Eye (tissue), 1 donor: ENCODE measurements at regions not wholly inside any gene's neighbourhood (a gene's known extent, or its start where the extent isn't known, plus 50 kb on each side); places are given as distances from the start of the nearest gene placed in this dataset.
"Not testable (repeated sequence)": the region's sequence is repeated elsewhere in the genome, so short reads cannot be mapped to it uniquely, and the experiment has no call there.

Experiments
- DNase-seq: peaks from one replicate; pipeline ENCODE4 v3.0.0-alpha.2; 2015

DNA sequence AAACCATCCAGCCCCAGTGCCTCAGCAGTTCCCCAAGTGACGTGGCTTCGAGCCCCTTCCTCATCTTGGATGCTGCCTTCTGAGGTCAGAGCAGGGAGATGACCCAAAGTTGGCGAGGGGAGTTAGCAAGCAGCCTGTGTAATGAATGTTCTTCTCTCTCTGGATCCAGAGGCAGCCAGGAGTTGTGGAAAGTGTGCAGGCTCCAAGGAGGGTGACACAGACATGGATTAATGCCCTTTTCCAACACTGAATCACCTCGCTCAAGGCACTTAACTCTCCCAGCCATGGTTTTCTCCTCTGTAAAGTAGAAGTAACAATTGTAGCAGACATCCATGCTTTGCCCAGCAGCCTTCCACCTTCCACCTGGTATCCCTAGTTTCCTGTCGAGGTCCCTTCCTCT is 64.6 kb upstream of the HAND1 start:
- DNase-seq, result no peak

DNA sequence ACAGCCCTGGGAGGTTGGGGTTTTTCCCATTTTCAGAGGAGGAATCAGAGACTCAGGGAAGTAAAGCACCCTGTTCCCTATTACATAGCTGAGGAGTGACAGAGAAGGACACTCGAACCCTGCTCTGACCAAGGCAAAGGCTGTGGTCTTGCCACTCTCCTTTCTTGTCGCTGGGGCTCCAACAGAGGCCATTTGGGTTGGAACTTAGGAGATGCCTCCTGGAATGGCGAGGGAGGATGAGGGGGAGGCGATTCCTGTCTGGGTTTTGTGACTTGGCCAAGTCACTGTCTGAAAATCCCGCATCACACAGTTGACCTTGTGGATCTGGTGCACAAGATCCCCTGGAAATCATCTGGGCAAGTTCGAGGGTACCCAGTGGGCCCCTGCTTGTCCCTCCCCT is 64.0 kb upstream of the HAND1 start:
- no peak for DNase-seq

DNA sequence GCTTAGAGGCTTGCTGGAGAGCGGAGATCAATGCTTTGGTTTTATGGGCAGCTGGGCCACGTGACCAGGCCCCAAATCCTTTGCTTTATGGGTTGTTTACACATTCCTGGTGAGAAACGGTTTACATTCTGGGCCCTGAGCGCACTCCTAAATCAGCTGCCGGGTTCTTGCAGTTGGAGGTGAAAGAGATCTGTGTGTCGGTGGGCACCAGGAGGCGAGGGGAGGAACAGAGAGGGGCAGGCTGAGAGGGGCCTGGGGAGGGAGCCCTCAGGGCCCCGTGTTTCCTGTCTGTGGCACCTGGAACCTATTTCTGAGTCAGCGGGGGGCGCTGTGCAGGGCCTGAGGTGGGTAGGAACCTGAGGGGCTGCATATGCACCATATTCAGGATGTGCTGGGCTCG is 63.5 kb upstream of the HAND1 start:
- no peak for DNase-seq

DNA sequence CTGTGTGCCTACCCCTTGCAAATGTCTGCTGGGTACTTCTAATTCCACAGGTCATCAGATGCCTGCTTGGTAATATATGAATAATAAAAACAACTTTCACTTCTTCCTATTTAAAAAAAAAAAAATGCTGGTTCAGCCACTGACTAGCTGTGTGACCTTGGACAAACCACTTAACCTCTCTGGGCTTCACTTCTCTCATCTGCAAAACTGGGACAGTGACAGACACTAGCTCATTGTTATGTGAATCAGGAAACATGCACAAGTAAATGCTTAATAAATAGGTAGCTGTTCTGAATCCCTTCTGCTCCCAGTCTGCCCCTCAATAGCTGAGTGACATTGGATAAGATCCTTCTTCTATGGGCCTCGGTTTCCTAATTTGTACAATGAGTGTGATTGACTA is 62.6 kb upstream of the HAND1 start:
- no peak for DNase-seq

DNA sequence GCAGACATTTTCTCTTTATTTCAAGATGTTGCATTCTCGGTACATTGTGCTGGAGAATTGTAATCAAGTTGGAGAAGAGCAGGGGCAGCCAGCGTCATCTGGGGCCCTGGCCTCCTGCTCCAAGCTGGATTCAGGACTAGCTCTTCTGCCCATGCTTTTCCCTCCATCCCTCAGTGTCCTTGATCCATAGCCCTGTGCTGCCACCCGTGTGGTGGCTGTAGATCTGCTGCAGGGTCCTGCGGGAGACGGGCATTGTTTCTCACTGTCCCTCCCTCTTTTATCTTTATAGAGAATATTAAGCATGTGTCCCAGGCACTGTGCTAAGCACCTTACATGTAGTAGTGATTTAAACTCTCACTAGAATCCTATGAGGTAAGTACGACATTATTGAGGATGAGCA is 60.5 kb upstream of the HAND1 start:
- DNase-seq, result no peak

DNA sequence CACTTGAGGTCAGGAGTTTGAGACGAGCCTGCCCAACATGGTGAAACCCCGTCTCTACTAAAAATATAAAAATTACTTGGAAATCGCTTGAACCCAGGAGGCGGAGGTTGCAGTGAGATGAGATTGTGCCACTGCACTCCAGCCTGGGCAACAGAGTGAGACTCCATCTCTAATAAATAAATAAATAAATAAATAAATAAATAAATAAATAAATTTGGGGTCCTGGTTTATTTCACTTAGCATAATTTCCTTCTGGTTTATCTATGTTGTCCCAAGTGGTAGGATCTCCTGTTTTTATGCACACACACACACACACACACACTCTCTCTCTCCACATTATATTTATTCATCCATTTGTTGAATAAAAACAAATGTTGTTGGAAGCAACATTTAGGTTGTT is 58.4 kb upstream of the HAND1 start:
- not testable (repeated sequence) for DNase-seq

DNA sequence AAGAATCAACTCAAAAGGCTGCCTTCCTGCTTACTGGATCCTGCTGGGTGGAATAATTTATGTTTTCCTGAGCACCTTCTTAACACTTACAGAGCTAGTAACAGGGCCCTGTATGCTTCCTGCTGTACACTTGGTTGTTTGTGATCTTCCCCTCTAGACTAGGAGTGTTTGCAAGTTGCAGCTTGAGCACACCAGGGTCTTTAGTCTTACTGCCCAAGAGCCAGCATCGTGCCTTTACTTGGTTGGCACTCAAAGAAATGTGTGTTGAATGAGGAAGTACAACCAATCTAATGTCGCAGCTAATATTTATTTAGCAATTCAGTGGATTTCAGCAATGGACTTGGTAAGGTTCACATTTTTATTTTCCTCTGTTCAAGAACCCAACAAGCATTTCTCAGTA is 57.5 kb upstream of the HAND1 start:
- DNase-seq, result no peak

DNA sequence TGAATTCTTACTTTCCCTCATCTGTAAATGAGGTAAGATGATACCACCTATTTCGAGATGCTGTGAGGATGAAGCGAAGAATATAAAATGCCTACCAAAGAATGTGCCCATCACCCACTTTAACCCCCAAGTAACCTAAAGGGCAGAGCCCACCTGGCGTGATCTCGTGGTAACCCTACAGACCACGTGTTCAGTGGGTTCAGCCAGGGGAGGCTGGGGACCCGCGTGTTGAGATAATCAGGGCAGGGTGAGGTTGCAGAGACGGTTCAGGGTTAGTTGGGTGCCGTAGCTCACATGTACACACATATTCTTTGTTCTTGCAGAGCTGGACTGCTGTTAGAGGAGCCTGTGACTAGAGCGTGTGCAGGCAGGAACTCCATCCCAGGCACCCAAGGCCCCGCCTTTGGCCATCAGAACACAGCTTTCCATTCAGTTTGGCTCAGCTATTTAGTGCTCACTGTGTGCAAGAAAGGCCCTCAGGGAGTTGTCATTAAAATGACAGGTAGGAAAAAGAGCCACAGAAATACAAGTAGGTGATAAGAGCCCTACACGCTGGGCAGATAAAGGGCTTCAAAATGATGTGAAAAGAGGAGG is 56.5 kb upstream of the HAND1 start:
- no peak for DNase-seq

DNA sequence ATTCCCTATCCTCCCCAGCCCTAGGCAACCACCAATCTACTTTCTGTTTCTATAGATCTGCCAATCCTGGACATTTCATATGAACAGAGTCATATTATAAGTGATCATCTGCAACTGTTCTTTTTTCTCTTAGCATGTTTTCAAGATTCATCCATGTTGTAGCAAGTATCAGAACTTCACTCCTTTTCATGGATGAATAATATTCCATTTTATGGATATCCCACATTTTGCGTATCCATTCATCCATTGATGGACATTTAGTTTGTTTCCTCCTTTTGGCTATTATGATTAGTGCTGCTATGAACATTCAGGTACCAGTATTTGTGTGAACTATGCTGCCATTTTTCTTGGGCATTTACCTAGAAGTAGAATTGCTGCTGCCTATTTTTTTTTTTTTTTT is 51.3 kb upstream of the HAND1 start:
- DNase-seq, result no peak

DNA sequence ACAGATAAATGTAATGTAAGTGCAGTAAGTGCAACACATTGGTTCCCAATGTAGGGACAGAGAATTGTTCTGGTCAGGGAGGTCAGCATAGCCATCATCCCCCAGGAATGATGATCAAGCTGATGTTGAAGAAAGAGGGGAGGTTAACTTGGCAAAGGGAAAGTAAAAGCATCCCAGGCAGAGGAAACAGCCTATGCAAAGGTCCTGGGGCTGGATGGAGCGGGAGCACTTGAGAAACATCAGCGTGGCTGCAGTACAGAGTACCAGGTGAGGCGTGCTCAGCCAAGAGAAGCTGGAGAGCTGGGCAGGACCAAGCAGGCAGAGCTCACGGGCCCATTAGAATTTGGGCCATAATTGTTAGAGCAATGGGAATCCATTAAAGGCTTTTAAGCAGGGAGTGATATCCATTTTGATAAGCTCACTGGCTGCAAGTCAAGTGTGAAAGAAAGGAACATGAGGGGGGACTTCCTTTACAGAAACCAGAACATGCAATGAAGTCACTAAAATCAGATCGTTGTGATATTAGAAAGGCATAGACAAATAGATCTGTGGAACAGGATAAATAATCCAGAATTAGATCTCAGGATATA is 50.1 kb upstream of the HAND1 start:
- DNase-seq, result no peak
